Panc1 (cell line): ENCODE measurements at regions not wholly inside any gene's neighbourhood (a gene's known extent, or its start where the extent isn't known, plus 50 kb on each side); places are given as distances from the start of the nearest gene placed in this dataset.
A peak's percentile ranks its signal among the peaks of the same experiment; 100 is the strongest.

Experiments
- ATAC-seq: fragments of 200-7000 bp; cut with Tn5 transposase; 2 replicates; pipeline ENCODE4 v1.9.1; 2020; ENCODE audit warnings: mild to moderate bottlenecking, moderate library complexity
- BruUV-seq: library from RNA; stranded (reverse); fragments of 400-500 nt; replicated peaks from 2 replicates; lab custom pipeline; 2021; lab: Mats Ljungman, UMichigan
- CTCF ChIA-PET: fragments of 300-600 bp; sonication (Branson Sonifier 250); formaldehyde crosslinking; loops from one replicate; lab custom pipeline; 2022; ENCODE audit warnings: antibody characterized with exemption; lab: Charles Lee
- POLR2A ChIA-PET: fragments of 300-600 bp; sonication (Branson Sonifier 250); formaldehyde crosslinking; loops from one replicate; lab custom pipeline; 2022; ENCODE audit warnings: antibody characterized with exemption; lab: Charles Lee
- DNase-seq: peaks from one replicate; pipeline ENCODE4 v3.0.0-alpha.2; 2010; ENCODE audit warnings: low read depth, low spot score
- H3K27ac ChIP-seq: 2 replicates; pipeline ENCODE4 v1.5.1; 2011; ENCODE audit warnings: mild to moderate bottlenecking, low read length, inconsistent platforms
- H3K27me3 ChIP-seq: fragments of 200-500 bp; sonication (Bioruptor generic); 2 replicates; pipeline ENCODE4 v1.6.0; 2014; ENCODE audit warnings: low read length, inconsistent platforms; ENCODE audit not compliant: control insufficient read depth, insufficient read depth
- H3K36me3 ChIP-seq: fragments of 200-500 bp; sonication (Bioruptor generic); 2 replicates; pipeline ENCODE4 v1.5.1; 2014; ENCODE audit warnings: inconsistent platforms, mild to moderate bottlenecking, low read length, moderate library complexity; ENCODE audit not compliant: control insufficient read depth, insufficient read depth
- H3K4me1 ChIP-seq: 2 replicates; pipeline ENCODE4 v1.5.1; 2011; ENCODE audit warnings: inconsistent platforms, mild to moderate bottlenecking, low read length, moderate library complexity; ENCODE audit not compliant: control insufficient read depth, insufficient read depth
- H3K4me3 ChIP-seq, 2 experiments: 2 replicates each; pipeline ENCODE4 v1.5.1; 2011 to 2012; ENCODE audit warnings: low read depth in 2 of 2, low read length in 2 of 2, mild to moderate bottlenecking in 2 of 2, inconsistent platforms in 1 of 2, moderate library complexity in 1 of 2
- H3K9me3 ChIP-seq: fragments of 200-500 bp; sonication (Bioruptor generic); 2 replicates; pipeline ENCODE4 v1.5.1; 2014; ENCODE audit warnings: low read depth, mild to moderate bottlenecking, inconsistent platforms, low read length, moderate library complexity; ENCODE audit not compliant: control insufficient read depth, insufficient read depth
- POLR2AphosphoS5 ChIP-seq: IDR thresholded peaks from 2 replicates; pipeline ENCODE4 v1.6.1; 2012; ENCODE audit warnings: mild to moderate bottlenecking, low read depth, low read length, moderate library complexity
- SIN3A ChIP-seq: IDR thresholded peaks from 2 replicates; pipeline ENCODE4 v1.6.1; 2012; ENCODE audit warnings: low read depth, mild to moderate bottlenecking, low read length, moderate library complexity, borderline replicate concordance; ENCODE audit not compliant: insufficient read depth
- TCF7L2 ChIP-seq: IDR thresholded peaks from 2 replicates; pipeline ENCODE4 v1.6.1; 2011; ENCODE audit warnings: mild to moderate bottlenecking, low read depth, low read length, inconsistent platforms
- in situ Hi-C: cut with HindIII; loops from 2 replicates; pipeline ENCODE4 v1.10.0; 2016; ENCODE audit warnings: low sequenced_read_pairs, low pct_unique_long_range_greater_than_20kb
- intact Hi-C: fragments of 100-400 bp; cut with micrococcal nuclease; formaldehyde crosslinking; loops from one replicate; pipeline ENCODE4 v1.10.0; 2022; ENCODE audit not compliant: unreplicated experiment
- TF ChIP-seq, protein P1 (sequence below): fragments of 450-650 bp; IDR thresholded peaks from 2 replicates; pipeline ENCODE4 v1.5.1; 2017; ENCODE audit warnings: mild to moderate bottlenecking
- TF ChIP-seq, protein P2 (sequence below), 2 experiments: IDR thresholded peaks; 2 replicates each; pipeline ENCODE4 v1.6.1; 2011 to 2012; ENCODE audit warnings: low read depth in 2 of 2, control low read depth in 1 of 2, low read length in 1 of 2, mild to moderate bottlenecking in 1 of 2, moderate library complexity in 1 of 2; ENCODE audit not compliant: insufficient read depth in 1 of 2

DNA sequence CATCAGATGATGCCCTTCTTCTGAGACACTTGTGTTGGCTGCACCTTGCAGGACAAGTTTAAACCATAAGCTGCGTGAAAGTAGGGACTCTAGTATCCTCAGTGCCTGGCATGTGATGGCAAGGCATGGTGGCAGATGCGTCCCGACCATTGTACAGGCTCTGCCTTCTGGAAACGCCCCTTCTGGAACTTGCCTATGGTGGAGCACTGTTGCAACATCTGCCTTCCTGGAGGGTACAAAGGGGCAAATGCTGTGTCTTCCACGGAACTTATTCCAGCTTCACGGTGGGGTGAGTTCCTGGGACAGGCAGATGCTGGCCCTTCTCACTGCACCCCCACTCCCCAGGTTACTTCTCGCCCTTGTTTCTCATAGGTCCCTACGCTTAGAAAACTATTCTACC, 232.8 kb downstream of the THBS2 start:
- ATAC-seq = no peak
- no peaks in the 10 kb centered on the region for H3K4me1 ChIP-seq
- DNase-seq = no peak
- ChIA-PET POLR2A (no interaction called here), CTCF (no interaction called here)
- no peak overlapping the region for H3K4me3 ChIP-seq
- no peaks in the 10 kb centered on the region for H3K27me3 ChIP-seq
- no TSS peak for BruUV-seq
- H3K36me3 ChIP-seq = no peaks in the 10 kb centered on the region
- in situ Hi-C loops = no loop called here
- TF ChIP-seq SIN3A (no peak), TCF7L2 (no peak), POLR2AphosphoS5 (no peak)
- TF ChIP-seq, protein P1, sequence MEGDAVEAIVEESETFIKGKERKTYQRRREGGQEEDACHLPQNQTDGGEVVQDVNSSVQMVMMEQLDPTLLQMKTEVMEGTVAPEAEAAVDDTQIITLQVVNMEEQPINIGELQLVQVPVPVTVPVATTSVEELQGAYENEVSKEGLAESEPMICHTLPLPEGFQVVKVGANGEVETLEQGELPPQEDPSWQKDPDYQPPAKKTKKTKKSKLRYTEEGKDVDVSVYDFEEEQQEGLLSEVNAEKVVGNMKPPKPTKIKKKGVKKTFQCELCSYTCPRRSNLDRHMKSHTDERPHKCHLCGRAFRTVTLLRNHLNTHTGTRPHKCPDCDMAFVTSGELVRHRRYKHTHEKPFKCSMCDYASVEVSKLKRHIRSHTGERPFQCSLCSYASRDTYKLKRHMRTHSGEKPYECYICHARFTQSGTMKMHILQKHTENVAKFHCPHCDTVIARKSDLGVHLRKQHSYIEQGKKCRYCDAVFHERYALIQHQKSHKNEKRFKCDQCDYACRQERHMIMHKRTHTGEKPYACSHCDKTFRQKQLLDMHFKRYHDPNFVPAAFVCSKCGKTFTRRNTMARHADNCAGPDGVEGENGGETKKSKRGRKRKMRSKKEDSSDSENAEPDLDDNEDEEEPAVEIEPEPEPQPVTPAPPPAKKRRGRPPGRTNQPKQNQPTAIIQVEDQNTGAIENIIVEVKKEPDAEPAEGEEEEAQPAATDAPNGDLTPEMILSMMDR = no peak
- TF ChIP-seq, protein P2, sequence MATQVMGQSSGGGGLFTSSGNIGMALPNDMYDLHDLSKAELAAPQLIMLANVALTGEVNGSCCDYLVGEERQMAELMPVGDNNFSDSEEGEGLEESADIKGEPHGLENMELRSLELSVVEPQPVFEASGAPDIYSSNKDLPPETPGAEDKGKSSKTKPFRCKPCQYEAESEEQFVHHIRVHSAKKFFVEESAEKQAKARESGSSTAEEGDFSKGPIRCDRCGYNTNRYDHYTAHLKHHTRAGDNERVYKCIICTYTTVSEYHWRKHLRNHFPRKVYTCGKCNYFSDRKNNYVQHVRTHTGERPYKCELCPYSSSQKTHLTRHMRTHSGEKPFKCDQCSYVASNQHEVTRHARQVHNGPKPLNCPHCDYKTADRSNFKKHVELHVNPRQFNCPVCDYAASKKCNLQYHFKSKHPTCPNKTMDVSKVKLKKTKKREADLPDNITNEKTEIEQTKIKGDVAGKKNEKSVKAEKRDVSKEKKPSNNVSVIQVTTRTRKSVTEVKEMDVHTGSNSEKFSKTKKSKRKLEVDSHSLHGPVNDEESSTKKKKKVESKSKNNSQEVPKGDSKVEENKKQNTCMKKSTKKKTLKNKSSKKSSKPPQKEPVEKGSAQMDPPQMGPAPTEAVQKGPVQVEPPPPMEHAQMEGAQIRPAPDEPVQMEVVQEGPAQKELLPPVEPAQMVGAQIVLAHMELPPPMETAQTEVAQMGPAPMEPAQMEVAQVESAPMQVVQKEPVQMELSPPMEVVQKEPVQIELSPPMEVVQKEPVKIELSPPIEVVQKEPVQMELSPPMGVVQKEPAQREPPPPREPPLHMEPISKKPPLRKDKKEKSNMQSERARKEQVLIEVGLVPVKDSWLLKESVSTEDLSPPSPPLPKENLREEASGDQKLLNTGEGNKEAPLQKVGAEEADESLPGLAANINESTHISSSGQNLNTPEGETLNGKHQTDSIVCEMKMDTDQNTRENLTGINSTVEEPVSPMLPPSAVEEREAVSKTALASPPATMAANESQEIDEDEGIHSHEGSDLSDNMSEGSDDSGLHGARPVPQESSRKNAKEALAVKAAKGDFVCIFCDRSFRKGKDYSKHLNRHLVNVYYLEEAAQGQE (IDR thresholded peaks at IDR 0.05; ENCODE audit: insufficient read depth in 1 of 2, low read depth in 2 of 2, low read length in 1 of 2) = no peak
- peaks cover 5% of the 10 kb centered on the region; the same call in 1 of the 2 replicates for H3K9me3 ChIP-seq
- intact Hi-C loops = no loop called here
- no peak overlapping the region for H3K27ac ChIP-seq

DNA sequence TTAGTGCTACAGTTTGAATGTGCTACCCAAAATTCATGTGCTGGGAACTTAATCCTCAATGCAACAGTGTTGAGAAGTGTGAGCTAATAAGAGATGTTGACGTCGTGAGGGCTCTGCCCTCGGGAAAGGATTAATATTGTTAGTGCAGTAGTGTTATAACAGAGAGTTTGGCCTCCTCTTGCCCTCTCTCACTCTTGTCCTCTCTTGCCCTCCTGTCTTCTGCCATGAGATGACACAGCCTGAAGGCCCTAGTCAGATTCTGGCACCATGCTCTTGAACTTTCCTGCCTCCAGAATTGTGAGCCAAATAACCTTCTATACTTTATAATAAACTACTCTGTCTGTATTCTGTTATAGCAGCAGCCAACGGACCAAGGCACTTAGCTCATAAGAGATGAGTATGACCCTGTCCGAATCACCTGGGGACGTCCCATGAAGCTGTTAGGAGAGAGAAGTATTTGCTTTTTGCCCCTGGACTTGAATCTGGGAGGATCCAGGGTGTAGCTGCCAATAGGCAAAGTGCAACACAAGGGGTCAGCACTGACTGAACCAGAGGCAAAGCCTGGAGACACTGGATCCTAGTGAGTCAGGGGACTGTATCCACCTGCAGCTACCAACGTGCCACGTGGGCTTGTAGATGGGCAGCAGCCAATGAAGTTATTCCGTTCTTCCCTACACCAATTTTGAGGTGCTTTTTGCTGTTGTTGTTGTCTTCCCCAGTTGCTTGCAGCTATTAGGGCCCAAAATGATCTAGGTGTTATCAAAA, 233.7 kb downstream of the THBS2 start:
- H3K4me3 ChIP-seq = no peak overlapping the region
- no peaks in the 10 kb centered on the region for H3K36me3 ChIP-seq
- no peak for DNase-seq
- intact Hi-C loops (no loop called here), in situ Hi-C loops (no loop called here)
- H3K27me3 ChIP-seq = no peaks in the 10 kb centered on the region
- BruUV-seq = no TSS peak
- no peak overlapping the region for H3K27ac ChIP-seq
- ChIA-PET CTCF (no interaction called here), POLR2A (interaction anchor here (0.6 kb wide), 1 partner anchor 40 kb away, joined by 3 read pairs; no protein-coding TSS in a partner anchor)
- TF ChIP-seq POLR2AphosphoS5 (no peak), TCF7L2 (no peak), SIN3A (no peak)
- TF ChIP-seq, protein P1 = peak; percentile 34; the same call in 1 of the 2 replicates
- TF ChIP-seq, protein P2 (IDR thresholded peaks at IDR 0.05; ENCODE audit: insufficient read depth in 1 of 2, low read depth in 2 of 2, low read length in 1 of 2) = no peak
- H3K9me3 ChIP-seq = peaks cover 5% of the 10 kb centered on the region; the same call in 1 of the 2 replicates
- no peaks in the 10 kb centered on the region for H3K4me1 ChIP-seq
- ATAC-seq = peak; percentile 56; the same call in 1 of the 2 replicates
